ENCODE measurements at regions not wholly inside any gene's neighbourhood (a gene's known extent, or its start where the extent isn't known, plus 50 kb on each side); places are given as distances from the start of the nearest gene placed in this dataset.

- H3K4me2 ChIP-seq (ENCODE audit: control insufficient read depth, extremely low read depth, insufficient read depth, low read depth, low read length), result no peak overlapping the region
- no peaks in the 10 kb centered on the region for H3K4me1 ChIP-seq (ENCODE audit: control insufficient read depth, extremely low read depth, insufficient read depth, low read length)
- H3K79me2 ChIP-seq (ENCODE audit: control insufficient read depth, insufficient read depth, low read length), result no peaks in the 10 kb centered on the region
- no peak overlapping the region for H2AFZ ChIP-seq (ENCODE audit: control insufficient read depth, low read length)
- no peaks in the 10 kb centered on the region for H3K36me3 ChIP-seq (ENCODE audit: control insufficient read depth in 2 of 2, extremely low read depth in 1 of 2, insufficient read depth in 2 of 2, low read length in 2 of 2)
- dilution Hi-C loops (cut with MboI; ENCODE audit: extremely low pct_ligation_motif_present, low sequenced_read_pairs), result no loop called here
- TF ChIP-seq, protein P1, sequence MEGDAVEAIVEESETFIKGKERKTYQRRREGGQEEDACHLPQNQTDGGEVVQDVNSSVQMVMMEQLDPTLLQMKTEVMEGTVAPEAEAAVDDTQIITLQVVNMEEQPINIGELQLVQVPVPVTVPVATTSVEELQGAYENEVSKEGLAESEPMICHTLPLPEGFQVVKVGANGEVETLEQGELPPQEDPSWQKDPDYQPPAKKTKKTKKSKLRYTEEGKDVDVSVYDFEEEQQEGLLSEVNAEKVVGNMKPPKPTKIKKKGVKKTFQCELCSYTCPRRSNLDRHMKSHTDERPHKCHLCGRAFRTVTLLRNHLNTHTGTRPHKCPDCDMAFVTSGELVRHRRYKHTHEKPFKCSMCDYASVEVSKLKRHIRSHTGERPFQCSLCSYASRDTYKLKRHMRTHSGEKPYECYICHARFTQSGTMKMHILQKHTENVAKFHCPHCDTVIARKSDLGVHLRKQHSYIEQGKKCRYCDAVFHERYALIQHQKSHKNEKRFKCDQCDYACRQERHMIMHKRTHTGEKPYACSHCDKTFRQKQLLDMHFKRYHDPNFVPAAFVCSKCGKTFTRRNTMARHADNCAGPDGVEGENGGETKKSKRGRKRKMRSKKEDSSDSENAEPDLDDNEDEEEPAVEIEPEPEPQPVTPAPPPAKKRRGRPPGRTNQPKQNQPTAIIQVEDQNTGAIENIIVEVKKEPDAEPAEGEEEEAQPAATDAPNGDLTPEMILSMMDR (optimal IDR thresholded peaks at IDR 0.05 in 1 of 3, IDR thresholded peaks at IDR 0.05 in 1 of 3, conservative IDR thresholded peaks at IDR 0.05 in 1 of 3; ENCODE audit: extremely low read depth in 1 of 3, insufficient read depth in 2 of 3, low read length in 3 of 3), result no peak
- no peak for TF ChIP-seq EZH2 (IDR thresholded peaks at IDR 0.05; ENCODE audit: low read length)
- no peaks in the 10 kb centered on the region for H4K20me1 ChIP-seq (ENCODE audit: control insufficient read depth, extremely low read depth, insufficient read depth, low read length)
- no peak overlapping the region for H3K9ac ChIP-seq (ENCODE audit: control insufficient read depth, extremely low read depth, insufficient read depth, low read length)
- no peaks in the 10 kb centered on the region for H3K9me3 ChIP-seq (ENCODE audit: control insufficient read depth, low read depth, low read length)
- DNase-seq (ENCODE audit: low read depth, low spot score) (no peak), FAIRE-seq (no peak)
- H3K4me3 ChIP-seq (ENCODE audit: control insufficient read depth in 2 of 3, extremely low read depth in 1 of 3, insufficient read depth in 2 of 3, low read depth in 1 of 3, low read length in 3 of 3), result no peak overlapping the region
- H3K27me3 ChIP-seq (ENCODE audit: control insufficient read depth, extremely low read depth, insufficient read depth, low read length), result no peaks in the 10 kb centered on the region
- H3K27ac ChIP-seq (ENCODE audit: control insufficient read depth, insufficient read depth, low read length), result no peak overlapping the region
- no peaks in the 10 kb centered on the region for H3K9me1 ChIP-seq (ENCODE audit: control insufficient read depth, extremely low read depth, insufficient read depth, low read length)
Measured at GRCh38 chr3:159907828-159908227, 80.8 kb upstream of the IL12A start.

- TF ChIP-seq, protein P1 (optimal IDR thresholded peaks at IDR 0.05 in 1 of 3, IDR thresholded peaks at IDR 0.05 in 1 of 3, conservative IDR thresholded peaks at IDR 0.05 in 1 of 3; ENCODE audit: extremely low read depth in 1 of 3, insufficient read depth in 2 of 3, low read length in 3 of 3), result no peak
- no peak for TF ChIP-seq EZH2 (IDR thresholded peaks at IDR 0.05; ENCODE audit: low read length)
- Histone ChIP-seq H3K9me1 (ENCODE audit: control insufficient read depth, extremely low read depth, insufficient read depth, low read length) (no peaks in the 10 kb centered on the region), H3K9me3 (ENCODE audit: control insufficient read depth, low read depth, low read length) (no peaks in the 10 kb centered on the region), H3K27ac (ENCODE audit: control insufficient read depth, insufficient read depth, low read length) (no peak overlapping the region), H3K79me2 (ENCODE audit: control insufficient read depth, insufficient read depth, low read length) (no peaks in the 10 kb centered on the region), H3K4me2 (ENCODE audit: control insufficient read depth, extremely low read depth, insufficient read depth, low read depth, low read length) (no peak overlapping the region), H2AFZ (ENCODE audit: control insufficient read depth, low read length) (no peak overlapping the region), H3K4me1 (ENCODE audit: control insufficient read depth, extremely low read depth, insufficient read depth, low read length) (no peaks in the 10 kb centered on the region), H3K4me3 (ENCODE audit: control insufficient read depth in 2 of 3, extremely low read depth in 1 of 3, insufficient read depth in 2 of 3, low read depth in 1 of 3, low read length in 3 of 3) (no peak overlapping the region), H3K36me3 (ENCODE audit: control insufficient read depth in 2 of 2, extremely low read depth in 1 of 2, insufficient read depth in 2 of 2, low read length in 2 of 2) (no peaks in the 10 kb centered on the region), H3K9ac (ENCODE audit: control insufficient read depth, extremely low read depth, insufficient read depth, low read length) (no peak overlapping the region), H4K20me1 (ENCODE audit: control insufficient read depth, extremely low read depth, insufficient read depth, low read length) (no peaks in the 10 kb centered on the region), H3K27me3 (ENCODE audit: control insufficient read depth, extremely low read depth, insufficient read depth, low read length) (no peaks in the 10 kb centered on the region)
- dilution Hi-C loops (cut with MboI; ENCODE audit: extremely low pct_ligation_motif_present, low sequenced_read_pairs), result no loop called here
- DNase-seq (ENCODE audit: low read depth, low spot score) (no peak), FAIRE-seq (no peak)
Measured at GRCh38 chr3:159910991-159911663, 77.5 kb upstream of the IL12A start.
